Type B pancreatic cell (in vitro differentiated cells): ENCODE measurements at regions not wholly inside any gene's neighbourhood (a gene's known extent, or its start where the extent isn't known, plus 50 kb on each side); places are given as distances from the start of the nearest gene placed in this dataset.
"Not testable (repeated sequence)": the region's sequence is repeated elsewhere in the genome, so short reads cannot be mapped to it uniquely, and the experiment has no call there.

Source experiments
- DNase-seq: peaks from one replicate; pipeline ENCODE4 v3.0.0; 2021; ENCODE audit warnings: mixed read lengths; ENCODE audit not compliant: unreplicated experiment; ENCODE audit errors: extremely low spot score
- H3K27ac Mint-ChIP-seq: 2 replicates; pipeline ENCODE4 v1.8.0; 2021; ENCODE audit warnings: mild to moderate bottlenecking, mixed read lengths
- H3K27me3 Mint-ChIP-seq: 2 replicates; pipeline ENCODE4 v1.8.0; 2021; ENCODE audit warnings: mixed read lengths
- H3K36me3 Mint-ChIP-seq: 2 replicates; pipeline ENCODE4 v1.8.0; 2021; ENCODE audit warnings: mixed read lengths
- H3K4me1 Mint-ChIP-seq: one replicate; pipeline ENCODE4 v1.8.0; 2021; ENCODE audit warnings: mixed read lengths; ENCODE audit not compliant: unreplicated experiment
- H3K4me3 Mint-ChIP-seq: 2 replicates; pipeline ENCODE4 v1.8.0; 2021; ENCODE audit warnings: mild to moderate bottlenecking, mixed read lengths
- H3K9me3 Mint-ChIP-seq: 2 replicates; pipeline ENCODE4 v1.8.0; 2021; ENCODE audit warnings: mixed read lengths
- TF ChIP-seq, protein P1 (sequence below): fragments of 200-600 bp; sonication (generic); conservative IDR thresholded peaks from 2 replicates; pipeline ENCODE4 v1.5.0; 2021; ENCODE audit warnings: antibody characterized with exemption, mild to moderate bottlenecking

DNA sequence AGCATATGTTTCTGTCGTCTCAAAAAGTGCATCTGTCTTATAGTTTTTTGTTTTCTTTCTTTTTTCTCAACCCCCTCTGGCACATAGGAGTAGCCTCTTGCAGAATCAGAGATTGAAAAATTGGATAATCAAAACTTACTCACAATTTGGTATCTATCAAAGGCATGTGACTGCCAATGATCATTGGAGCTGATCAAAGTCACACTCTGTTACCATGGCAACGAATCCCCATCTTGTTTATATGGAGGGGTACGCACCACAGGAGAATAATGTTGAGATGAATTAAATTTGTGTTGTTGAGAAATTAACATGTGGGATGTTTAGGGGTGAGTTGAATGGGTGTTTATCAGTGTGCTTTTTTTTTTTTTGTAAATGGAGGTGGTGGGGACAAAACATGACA, 458.3 kb upstream of the FANCL start:
- DNase-seq, result no peak
- Mint-ChIP-seq H3K9me3 (no peaks in the 10 kb centered on the region), H3K4me1 (no peaks in the 10 kb centered on the region), H3K27me3 (no peaks in the 10 kb centered on the region), H3K27ac (no peak overlapping the region), H3K36me3 (no peaks in the 10 kb centered on the region), H3K4me3 (no peak overlapping the region)
- TF ChIP-seq, protein P1, sequence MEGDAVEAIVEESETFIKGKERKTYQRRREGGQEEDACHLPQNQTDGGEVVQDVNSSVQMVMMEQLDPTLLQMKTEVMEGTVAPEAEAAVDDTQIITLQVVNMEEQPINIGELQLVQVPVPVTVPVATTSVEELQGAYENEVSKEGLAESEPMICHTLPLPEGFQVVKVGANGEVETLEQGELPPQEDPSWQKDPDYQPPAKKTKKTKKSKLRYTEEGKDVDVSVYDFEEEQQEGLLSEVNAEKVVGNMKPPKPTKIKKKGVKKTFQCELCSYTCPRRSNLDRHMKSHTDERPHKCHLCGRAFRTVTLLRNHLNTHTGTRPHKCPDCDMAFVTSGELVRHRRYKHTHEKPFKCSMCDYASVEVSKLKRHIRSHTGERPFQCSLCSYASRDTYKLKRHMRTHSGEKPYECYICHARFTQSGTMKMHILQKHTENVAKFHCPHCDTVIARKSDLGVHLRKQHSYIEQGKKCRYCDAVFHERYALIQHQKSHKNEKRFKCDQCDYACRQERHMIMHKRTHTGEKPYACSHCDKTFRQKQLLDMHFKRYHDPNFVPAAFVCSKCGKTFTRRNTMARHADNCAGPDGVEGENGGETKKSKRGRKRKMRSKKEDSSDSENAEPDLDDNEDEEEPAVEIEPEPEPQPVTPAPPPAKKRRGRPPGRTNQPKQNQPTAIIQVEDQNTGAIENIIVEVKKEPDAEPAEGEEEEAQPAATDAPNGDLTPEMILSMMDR, result no peak

DNA sequence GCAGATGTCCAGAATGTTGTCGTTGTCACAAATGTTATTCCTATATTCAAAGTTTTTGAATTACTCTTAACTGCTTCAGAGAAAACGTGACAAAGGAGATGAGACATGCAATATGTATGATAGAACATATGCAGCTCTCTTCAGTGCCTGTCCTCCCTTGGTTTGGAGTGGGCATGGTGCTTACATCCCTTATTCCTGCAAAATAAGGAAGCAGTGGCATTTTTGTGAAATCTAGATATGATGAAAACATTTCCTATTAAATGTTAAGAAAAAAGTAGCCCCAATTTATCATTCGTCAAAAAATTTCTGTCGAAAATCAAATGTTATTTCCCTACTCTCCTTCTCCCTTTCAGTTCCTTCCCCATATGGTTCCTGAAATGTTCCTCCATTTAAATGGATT, 457.5 kb upstream of the FANCL start:
- Mint-ChIP-seq H3K36me3 (no peaks in the 10 kb centered on the region), H3K4me3 (no peak overlapping the region), H3K9me3 (no peaks in the 10 kb centered on the region), H3K27me3 (no peaks in the 10 kb centered on the region), H3K4me1 (no peaks in the 10 kb centered on the region), H3K27ac (no peak overlapping the region)
- DNase-seq, result no peak
- TF ChIP-seq, protein P1, result no peak

DNA sequence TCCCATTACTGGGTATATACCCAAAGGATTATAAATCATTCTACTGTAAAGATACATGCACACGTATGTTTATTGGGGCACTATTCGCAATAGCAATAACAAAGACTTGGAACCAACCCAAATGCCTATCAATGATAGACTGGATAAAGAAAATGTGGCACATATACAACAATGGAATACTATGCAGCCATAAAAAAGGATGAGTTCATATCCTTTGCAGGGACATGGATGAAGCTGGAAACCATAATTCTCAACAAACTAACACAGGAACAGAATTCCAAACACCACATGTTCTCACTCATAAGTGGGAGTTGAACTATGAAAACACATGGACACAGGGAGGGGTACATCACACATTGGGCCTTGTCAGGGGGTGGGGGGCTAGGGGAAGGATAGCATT, 453.0 kb upstream of the FANCL start:
- H3K9me3 Mint-ChIP-seq, H3K27ac Mint-ChIP-seq, H3K4me1 Mint-ChIP-seq, H3K36me3 Mint-ChIP-seq, H3K27me3 Mint-ChIP-seq, H3K4me3 Mint-ChIP-seq, DNase-seq: not testable (repeated sequence)

DNA sequence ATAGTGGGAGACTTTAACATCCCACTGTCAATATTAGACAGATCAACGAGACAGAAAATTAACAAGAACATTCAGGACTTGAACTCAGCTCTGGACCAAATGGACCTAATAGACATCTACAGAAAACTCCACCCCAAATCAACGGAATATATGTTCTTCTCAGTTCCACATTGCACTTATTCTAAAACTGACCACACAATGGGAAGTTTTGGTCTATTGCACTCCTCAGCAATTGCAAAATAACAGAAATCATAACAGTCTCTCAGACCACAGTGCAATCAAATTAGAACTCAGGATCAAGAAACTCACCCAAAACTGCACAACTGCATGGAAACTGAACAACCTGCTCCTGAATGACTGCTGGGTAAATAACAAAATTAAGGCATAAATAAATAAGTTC, 449.9 kb upstream of the FANCL start:
- H3K27me3 Mint-ChIP-seq, H3K4me1 Mint-ChIP-seq, DNase-seq, H3K4me3 Mint-ChIP-seq, H3K36me3 Mint-ChIP-seq, H3K27ac Mint-ChIP-seq, H3K9me3 Mint-ChIP-seq: not testable (repeated sequence)

DNA sequence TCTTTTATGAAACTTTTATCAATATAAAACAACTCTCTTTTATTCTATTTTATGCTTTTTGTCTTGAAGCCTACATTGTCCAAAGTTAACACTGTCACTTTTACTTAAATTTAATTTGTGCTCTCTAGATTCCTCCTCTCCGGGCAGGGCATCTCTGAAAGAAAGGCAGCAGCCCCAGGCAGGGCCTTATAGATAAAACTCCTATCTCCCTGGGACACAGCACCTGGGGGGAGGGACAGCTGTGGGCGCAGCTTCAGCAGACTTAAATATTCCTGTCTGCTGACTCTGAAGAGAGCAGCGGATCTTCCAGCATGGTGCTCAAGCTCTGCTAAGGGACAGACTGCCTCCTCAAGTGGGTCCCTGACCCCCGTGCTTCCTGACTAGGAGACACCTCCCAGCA, 447.7 kb upstream of the FANCL start:
- DNase-seq, result no peak

DNA sequence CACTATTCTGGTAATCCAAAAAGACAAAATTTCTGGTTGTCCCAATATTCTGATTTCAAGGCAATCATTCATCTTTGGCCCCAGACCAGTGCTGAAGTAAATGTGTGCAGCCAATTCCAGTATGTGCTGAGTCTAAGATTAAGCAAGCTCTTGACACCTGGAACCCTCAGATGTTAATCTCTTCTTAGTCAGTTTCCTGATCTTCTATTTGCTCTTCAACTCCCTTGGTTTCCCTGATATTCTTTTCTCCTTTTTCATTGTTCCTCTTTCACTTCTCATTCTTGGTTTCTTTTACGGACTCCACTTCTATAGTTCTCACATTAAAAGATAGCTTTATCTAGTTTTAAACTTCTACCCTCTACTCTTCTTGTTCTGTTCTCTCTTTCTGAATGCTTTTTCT, 445.7 kb upstream of the FANCL start:
- TF ChIP-seq, protein P1, result no peak
- Mint-ChIP-seq H3K9me3 (peaks cover 6% of the 10 kb centered on the region), H3K4me1 (no peaks in the 10 kb centered on the region), H3K27me3 (no peaks in the 10 kb centered on the region), H3K36me3 (no peaks in the 10 kb centered on the region), H3K4me3 (no peak overlapping the region), H3K27ac (no peak overlapping the region)
- no peak for DNase-seq

More for the DNA sequence above, 447.7 kb upstream of the FANCL start:
- Mint-ChIP-seq H3K9me3 (peaks cover 6% of the 10 kb centered on the region), H3K4me3 (no peak overlapping the region), H3K4me1 (no peaks in the 10 kb centered on the region), H3K36me3 (no peaks in the 10 kb centered on the region), H3K27ac (no peak overlapping the region), H3K27me3 (no peaks in the 10 kb centered on the region)
- TF ChIP-seq, protein P1, result no peak

DNA sequence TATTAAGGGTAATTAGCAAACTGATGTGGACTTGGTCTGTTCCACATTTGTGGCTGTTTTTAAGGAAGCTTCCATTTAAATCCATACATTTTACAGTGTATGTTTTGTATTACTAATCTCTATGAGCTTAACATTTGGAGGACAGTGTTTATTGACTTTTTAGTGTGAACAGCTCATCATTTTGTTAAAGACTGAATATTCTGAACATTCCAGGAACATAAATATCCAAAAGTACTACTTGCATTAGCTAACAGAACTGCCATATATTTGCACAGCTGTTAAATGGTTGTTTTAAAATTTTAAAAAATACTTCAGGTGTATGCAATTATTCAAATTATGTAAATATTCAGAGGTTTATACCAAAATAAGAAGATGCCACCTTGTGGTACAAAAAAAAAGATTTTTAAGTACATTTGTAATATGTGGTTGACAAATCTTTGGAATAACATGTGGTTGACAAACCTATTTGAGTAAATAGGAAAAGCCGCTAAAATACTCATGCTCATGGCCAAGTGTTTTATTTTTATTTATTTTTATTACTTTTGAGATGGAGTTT, 439.7 kb upstream of the FANCL start:
- H3K27me3 Mint-ChIP-seq, result no peaks in the 10 kb centered on the region

More for the DNA sequence above, 439.7 kb upstream of the FANCL start:
- H3K36me3 Mint-ChIP-seq, result no peaks in the 10 kb centered on the region
- H3K9me3 Mint-ChIP-seq, result no peaks in the 10 kb centered on the region
- TF ChIP-seq, protein P1, result peak; percentile 48
- no peaks in the 10 kb centered on the region for H3K4me1 Mint-ChIP-seq
- DNase-seq, result no peak
- H3K4me3 Mint-ChIP-seq, result no peak overlapping the region
- no peak overlapping the region for H3K27ac Mint-ChIP-seq
